Daoy (cell line): ENCODE measurements at regions not wholly inside any gene's neighbourhood (a gene's known extent, or its start where the extent isn't known, plus 50 kb on each side); places are given as distances from the start of the nearest gene placed in this dataset.
A peak's percentile ranks its signal among the peaks of the same experiment; 100 is the strongest.
"Not testable (repeated sequence)": the region's sequence is repeated elsewhere in the genome, so short reads cannot be mapped to it uniquely, and the experiment has no call there.

Experiments used
- DNase-seq: peaks from one replicate; pipeline ENCODE4 v3.0.0-alpha.2; 2015; ENCODE audit warnings: low read depth

- no peak for DNase-seq
These were observed 510.6 kb downstream of the ARL4A start for GRCh38 chr7:13198036-13198435.

DNA sequence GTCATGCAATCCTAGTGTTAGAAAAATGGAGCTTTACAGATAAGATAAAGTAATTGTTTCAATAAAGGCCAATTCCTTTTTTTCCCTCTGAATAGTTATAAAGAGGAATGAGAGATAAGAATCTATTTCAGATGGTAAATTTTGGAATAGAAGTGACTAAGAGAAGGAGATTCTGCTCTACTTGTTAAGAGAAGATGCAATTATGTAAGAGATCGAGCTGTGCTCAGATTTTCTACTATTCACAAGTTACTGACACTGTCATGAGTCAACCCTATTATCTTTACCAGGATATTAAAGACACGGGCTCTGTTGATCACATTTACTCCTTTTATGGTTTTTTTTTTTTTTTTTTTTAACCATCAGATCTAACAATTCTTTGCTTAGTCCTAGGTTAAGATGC is 511.3 kb downstream of the ARL4A start:
- DNase-seq, result no peak

DNA sequence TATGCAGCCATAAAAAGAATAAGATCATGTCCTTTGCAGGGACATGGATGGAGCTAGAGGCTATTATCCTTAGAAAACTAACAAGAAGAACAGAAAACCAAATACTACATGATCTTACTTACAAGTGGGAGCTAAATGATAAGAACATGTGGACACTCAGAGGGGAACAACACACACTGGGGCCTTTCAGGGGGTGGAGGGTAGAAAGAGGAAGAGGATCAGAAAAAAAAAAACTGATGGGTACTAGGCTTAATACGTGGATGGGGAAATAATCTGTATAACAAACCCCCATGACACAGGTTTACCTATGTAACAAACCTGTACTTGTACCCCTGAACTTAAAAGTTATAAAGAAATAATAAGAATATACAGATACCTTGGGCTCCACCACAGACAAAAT is 514.2 kb downstream of the ARL4A start:
- DNase-seq, result no peak

DNA sequence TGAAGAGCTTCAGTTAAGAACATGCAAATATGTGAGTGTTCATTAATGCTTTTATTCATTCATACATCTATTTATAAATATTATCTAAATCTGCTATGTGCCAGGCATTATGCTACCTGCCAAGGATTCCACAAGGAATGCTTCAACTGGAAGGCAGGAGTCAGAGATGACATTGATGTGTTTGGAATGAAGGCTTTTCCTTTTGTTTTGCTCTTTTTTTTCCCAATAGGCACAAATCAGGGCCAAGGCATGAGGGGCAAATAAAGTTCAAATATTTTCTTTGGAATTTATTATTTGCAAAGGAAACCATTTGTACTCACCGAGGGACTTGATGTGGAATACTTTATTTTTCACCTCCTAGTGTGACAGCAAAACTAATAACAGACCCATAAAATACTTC is 530.3 kb downstream of the ARL4A start:
- DNase-seq, result no peak

- no peak for DNase-seq
These were observed 537.6 kb downstream of the ARL4A start for GRCh38 chr7:13225068-13225467.

GRCh38 chr7:13226385-13226784 is 539.0 kb downstream of the ARL4A start:
- DNase-seq, result no peak

- DNase-seq, result no peak
These were observed 543.8 kb downstream of the ARL4A start for GRCh38 chr7:13231216-13231615.

GRCh38 chr7:13235436-13235835 is 548.0 kb downstream of the ARL4A start:
- no peak for DNase-seq

- no peak for DNase-seq
These were observed 548.6 kb downstream of the ARL4A start for GRCh38 chr7:13236026-13236425.

DNA sequence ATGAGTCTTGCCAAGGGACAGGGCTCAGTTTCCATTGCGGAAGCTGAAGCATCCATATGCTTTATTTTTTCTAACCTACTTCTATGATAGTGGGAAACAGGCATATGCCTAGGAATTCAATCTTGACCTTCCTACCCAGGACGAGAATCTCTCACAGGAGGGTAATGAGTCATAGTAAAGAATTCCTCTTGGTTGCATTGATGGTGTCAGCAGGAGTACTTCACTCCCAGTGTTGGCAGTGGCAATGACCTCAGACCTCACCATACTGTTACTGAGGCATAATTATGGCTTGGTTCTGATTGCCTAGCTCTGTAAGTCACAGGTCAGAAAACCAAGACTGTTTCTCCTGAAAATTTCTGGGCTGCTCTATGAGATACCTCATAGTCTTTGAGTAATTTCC is 552.9 kb downstream of the ARL4A start:
- DNase-seq, result peak; percentile 89

- DNase-seq, result no peak
These were observed 554.0 kb downstream of the ARL4A start for GRCh38 chr7:13241416-13241815.

DNA sequence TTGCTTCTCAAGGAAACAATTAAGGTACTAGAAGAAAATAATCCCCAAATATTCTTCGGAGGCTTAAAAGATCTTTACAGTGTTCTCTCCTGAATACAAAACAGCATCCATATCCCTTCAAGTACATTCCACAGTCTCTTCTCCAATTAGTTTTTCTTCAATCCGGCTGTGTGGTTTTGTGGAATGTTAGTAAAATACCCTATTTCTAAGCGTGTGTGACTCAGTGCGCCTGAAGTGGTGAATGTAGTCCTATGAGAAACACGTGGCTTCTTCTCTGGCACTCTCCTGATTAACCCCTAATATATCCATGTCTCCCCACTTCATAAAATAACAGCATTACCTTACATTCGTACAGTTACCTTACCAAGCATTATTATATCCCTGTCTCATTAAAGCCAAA is 570.2 kb downstream of the ARL4A start:
- DNase-seq, result no peak

DNA sequence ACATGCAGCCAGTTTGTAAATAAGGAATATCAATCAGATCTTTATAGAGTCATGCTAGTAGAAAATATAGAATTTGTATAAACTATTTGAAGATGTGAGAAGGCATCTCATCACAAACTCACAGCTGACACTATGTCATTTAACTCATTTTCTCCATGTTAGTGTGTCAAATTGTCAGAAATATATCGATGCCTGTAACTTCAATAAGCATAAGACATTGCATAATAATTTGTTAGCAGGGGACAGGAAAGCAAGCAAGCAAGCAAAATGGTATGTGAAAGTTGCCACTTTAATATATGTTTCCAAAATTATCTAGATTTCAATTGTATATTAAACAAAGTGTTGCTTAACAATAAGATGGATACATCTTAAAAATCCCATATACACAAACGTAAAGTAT is 571.0 kb downstream of the ARL4A start:
- DNase-seq, result no peak

- no peak for DNase-seq
These were observed 572.5 kb downstream of the ARL4A start for GRCh38 chr7:13259930-13260329.

DNA sequence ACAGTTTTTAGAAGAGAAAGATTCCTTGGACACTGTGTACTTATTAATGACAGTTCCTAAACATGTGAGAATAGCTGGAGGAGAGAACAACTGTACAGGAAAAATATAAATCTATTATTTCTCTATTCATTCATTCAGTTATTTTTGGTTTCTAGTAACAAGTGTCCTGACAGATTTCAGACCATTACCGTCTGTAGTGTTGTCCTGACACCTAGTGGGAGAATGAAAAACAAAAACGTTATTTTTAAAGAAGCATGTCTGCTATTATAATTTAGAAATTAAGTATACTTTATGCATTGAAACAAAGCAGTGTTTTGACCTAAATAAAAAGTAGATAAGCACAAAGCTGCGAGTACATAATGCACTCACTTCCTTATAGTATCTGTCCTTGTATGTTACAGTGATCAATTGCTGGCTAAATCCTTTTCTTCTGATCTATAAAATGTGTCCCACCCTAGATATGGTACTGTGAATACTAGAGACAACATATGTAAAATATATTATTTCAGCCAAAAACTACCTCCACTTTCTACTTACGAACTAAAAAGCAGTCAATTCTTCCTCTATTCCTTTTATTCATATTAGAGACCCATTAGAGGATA is 575.6 kb downstream of the ARL4A start:
- peak; percentile 20 for DNase-seq

DNA sequence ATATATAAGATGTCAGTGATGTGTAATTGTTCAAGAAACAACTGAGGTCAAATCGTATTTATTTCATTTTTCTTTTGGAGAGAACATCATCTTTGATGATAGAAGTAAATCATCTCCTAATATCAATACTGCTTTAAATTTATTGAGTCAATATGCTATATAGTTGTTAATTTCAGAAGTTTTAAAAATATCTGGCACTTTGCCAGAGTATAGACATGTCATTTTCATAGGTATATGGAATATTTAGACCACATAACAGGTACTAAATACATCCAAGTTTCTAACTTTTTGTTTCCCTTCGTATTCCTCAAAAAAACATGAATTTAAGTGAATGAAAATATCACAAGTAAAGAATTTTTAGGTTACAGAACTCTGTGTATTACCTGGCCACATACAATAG is 577.8 kb downstream of the ARL4A start:
- no peak for DNase-seq

GRCh38 chr7:13274205-13274604 is 586.8 kb downstream of the ARL4A start:
- DNase-seq, result not testable (repeated sequence)

DNA sequence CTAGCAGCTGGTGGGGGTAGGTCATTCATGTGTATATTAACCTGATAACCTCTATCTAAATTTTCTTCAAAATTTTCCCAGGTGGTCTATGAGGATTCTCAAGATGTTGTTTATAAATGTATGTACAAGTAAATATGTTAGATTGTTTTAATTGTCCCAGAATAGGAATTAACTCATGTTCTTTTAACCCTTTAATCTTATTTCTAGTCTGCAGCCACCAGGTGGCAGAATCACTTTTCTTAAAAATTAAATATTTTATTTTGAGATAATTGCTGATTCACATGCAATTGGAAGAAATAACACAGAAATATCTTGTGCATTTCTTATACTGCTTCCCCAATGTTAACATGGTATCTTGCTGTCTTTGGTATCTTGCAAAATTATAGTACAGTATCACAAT is 589.5 kb downstream of the ARL4A start:
- no peak for DNase-seq

DNA sequence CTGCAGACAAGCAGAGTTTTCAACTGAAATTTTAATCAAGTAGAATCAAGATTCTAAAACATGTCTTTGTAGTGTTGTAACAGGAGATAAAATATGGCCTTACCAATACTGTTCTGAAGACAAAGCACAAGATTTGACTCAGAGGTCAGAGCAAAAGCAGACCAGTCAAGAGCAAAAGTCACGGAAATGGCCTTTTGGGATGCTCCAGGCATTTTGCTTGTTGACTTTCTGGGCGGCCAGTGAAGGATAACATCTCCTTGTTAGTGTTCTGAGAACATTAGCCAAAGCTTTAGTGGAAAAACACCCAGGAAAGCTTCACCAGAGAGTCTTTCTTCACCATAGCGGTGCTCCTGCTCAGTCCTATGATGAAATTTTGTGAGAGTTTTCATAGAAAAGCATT is 590.6 kb downstream of the ARL4A start:
- DNase-seq, result no peak

DNA sequence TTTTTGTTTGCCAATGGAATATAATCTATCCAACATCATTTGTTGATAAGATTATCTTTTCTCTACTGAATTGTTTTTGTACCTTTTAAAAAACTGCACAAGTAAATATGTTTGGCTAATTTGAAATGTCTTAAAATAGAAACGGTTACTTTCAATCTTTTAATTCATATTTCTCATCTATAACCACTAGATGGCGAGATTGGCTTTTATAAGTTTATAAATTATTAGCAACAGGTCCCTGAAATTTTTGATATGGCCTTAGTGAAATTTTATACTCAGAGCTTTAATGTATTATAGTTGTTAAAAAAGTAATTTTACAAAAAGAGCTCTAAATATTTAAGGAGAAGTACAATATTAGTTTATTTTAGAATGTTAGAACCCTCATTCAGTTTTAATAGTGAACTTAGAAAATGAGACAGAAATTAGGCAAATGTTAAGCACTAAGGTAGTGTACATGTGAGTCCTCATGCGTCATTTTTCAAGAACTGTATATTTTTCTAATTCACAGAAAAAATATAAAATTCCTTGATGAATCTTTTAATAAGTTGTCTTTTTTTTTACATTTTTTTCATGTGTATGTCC is 592.5 kb downstream of the ARL4A start:
- no peak for DNase-seq

DNA sequence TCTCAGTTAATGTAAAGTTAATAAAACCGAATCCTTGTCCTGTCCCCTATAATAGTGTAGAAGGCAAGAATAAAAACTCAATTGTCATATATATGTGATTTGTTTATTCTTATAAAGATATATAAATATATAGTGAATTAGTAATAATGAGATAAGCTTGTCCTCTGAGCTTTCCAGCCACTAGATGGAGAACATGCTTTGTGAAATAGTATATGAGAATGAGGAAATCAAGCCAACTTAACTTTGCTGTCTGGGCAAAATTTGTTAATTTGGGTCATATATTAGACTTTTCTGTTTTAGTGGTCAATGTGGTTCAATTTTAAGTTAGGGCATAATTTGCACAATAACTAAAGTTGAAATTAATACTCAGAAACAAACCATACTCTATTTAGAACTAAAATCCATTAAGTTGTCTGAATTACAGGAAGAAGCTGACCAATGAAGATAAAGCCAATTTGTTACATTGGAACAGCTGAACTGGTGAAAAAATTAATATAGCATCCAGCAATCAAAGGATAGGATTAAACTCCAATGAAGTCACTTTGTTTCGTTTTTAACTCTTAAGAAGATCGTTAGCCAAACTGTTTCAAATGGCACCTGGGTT is 595.0 kb downstream of the ARL4A start:
- DNase-seq, result peak; percentile 7

DNA sequence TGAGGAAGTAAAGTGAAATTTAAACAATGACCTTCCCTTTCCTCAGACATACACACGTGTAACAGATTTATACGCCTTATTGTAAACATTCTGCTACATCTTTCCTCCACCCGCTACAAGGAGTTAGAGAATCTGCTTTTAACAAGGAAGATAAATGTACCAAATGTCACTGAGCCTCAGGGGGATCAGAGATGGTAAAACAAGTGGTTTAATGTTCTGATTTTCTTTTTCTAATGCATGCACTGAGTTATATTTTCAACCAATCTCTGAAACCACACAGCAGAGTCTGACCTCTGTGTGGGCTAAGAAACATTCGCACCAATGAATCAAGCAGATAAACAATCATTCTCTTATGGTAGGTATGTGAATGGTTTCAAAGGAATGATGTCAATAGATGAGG is 599.5 kb downstream of the ARL4A start:
- no peak for DNase-seq

- no peak for DNase-seq
These were observed 601.1 kb downstream of the ARL4A start for GRCh38 chr7:13288516-13288915.

DNA sequence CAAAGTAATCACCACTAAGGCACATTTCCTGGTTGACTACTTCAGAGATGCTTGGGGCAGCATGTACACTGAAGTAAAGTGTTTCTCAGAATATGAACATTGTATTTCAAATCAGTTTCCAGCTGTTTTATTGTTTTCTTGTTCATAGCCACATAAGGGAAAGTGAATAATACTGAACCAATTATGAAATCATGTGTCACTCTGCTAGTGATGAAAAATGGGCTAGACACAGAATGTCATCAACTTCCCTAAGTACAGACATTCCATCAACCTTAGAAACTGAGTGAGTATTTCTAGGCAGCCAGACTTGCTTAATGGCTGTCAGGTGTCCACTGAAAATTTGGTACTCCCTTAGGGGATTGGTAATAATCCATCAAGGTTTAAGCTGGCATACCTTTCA is 603.5 kb downstream of the ARL4A start:
- no peak for DNase-seq
